Body of pancreas (tissue), 4 donors: ENCODE measurements at regions not wholly inside any gene's neighbourhood (a gene's known extent, or its start where the extent isn't known, plus 50 kb on each side); places are given as distances from the start of the nearest gene placed in this dataset.

Experiments used
- ATAC-seq: fragments of 150-250 bp; one replicate; pipeline ENCODE4 v1.9.1; 2016
- DNase-seq, 4 donors: peaks; one replicate each; pipeline ENCODE4 v3.0.0-alpha.2; 2019
- H3K27ac ChIP-seq, 4 donors: fragments of 200-600 bp; sonication (generic); 1 replicate in 3 of 4; 2 replicates in 1 of 4; pipeline versions ENCODE4 v1.5.1 to v1.6.1; 2016 to 2019; ENCODE audit warnings: mild to moderate bottlenecking in 1 of 4, mixed read lengths in 1 of 4, moderate library complexity in 1 of 4
- H3K27me3 ChIP-seq, 2 donors: fragments of 200-600 bp; sonication (generic); one replicate each; pipeline ENCODE4 v1.6.0; 2016; ENCODE audit warnings: mild to moderate bottlenecking in 1 of 2
- H3K36me3 ChIP-seq, 2 donors: fragments of 200-600 bp; sonication (generic); replicated peaks in 1 of 2; 2 replicates each; pipeline ENCODE4 v1.5.1; 2016; ENCODE audit warnings: low read depth in 2 of 2; ENCODE audit not compliant: insufficient read depth in 1 of 2
- H3K4me1 ChIP-seq: fragments of 200-600 bp; sonication (generic); one replicate; pipeline ENCODE4 v1.6.0; 2016
- H3K4me3 ChIP-seq, 2 donors: fragments of 200-600 bp; sonication (generic); 1 replicate in 1 of 2; 2 replicates in 1 of 2; pipeline ENCODE4 v1.5.1; 2016 to 2019
- H3K9me3 ChIP-seq, 3 donors: fragments of 200-600 bp; sonication (generic); 1 replicate in 2 of 3; 2 replicates in 1 of 3; pipeline ENCODE4 v1.5.1; 2016
- POLR2A ChIP-seq, 3 donors: fragments of 450-650 bp; IDR thresholded peaks; one replicate each; pipeline ENCODE4 v1.6.1; 2016; ENCODE audit warnings: antibody characterized with exemption in 3 of 3, mild to moderate bottlenecking in 2 of 3
- WGBS, 2 donors: methylation state at CpG; one replicate each; pipeline ENCODE4 v1.1.5; 2017; 5-methylcytosine and 5-hydroxymethylcytosine counted together
- intact Hi-C: fragments of 100-400 bp; cut with DNase I; formaldehyde crosslinking; loops from one replicate; pipeline ENCODE4 v1.15.1; 2023
- TF ChIP-seq, protein P1 (sequence below), 7 experiments: fragments of 450-650 bp in 4 of 7; fragments of 200-600 bp in 3 of 7; sonication (generic) in 3 of 7; IDR thresholded peaks; one replicate each; pipeline ENCODE4 v1.5.1; 2016 to 2019; ENCODE audit warnings: antibody characterized with exemption in 7 of 7

- no peaks in the 10 kb centered on the region for H3K4me1 ChIP-seq
- H3K27ac ChIP-seq: no peak overlapping the region
- TF ChIP-seq, protein P1, sequence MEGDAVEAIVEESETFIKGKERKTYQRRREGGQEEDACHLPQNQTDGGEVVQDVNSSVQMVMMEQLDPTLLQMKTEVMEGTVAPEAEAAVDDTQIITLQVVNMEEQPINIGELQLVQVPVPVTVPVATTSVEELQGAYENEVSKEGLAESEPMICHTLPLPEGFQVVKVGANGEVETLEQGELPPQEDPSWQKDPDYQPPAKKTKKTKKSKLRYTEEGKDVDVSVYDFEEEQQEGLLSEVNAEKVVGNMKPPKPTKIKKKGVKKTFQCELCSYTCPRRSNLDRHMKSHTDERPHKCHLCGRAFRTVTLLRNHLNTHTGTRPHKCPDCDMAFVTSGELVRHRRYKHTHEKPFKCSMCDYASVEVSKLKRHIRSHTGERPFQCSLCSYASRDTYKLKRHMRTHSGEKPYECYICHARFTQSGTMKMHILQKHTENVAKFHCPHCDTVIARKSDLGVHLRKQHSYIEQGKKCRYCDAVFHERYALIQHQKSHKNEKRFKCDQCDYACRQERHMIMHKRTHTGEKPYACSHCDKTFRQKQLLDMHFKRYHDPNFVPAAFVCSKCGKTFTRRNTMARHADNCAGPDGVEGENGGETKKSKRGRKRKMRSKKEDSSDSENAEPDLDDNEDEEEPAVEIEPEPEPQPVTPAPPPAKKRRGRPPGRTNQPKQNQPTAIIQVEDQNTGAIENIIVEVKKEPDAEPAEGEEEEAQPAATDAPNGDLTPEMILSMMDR (IDR thresholded peaks at IDR 0.05): no peak
- TF ChIP-seq POLR2A (IDR thresholded peaks at IDR 0.05): no peak
- no peak for ATAC-seq
- no peaks in the 10 kb centered on the region for H3K9me3 ChIP-seq
- no peak for DNase-seq
- H3K36me3 ChIP-seq: no peaks in the 10 kb centered on the region
- H3K27me3 ChIP-seq: no peaks in the 10 kb centered on the region
- no peak overlapping the region for H3K4me3 ChIP-seq
- intact Hi-C loops: no loop called here
- WGBS, 2 donors: 71 to 81% methylated on average over 1 of the region's 1 CpG
Observed at GRCh38 chr3:117691526-117691925, 981.9 kb downstream of the TUSC7 start.

GRCh38 chr3:117692416-117692995 lies 982.9 kb downstream of the TUSC7 start:
- Histone ChIP-seq H3K9me3 (no peaks in the 10 kb centered on the region), H3K27ac (no peak overlapping the region), H3K4me1 (no peaks in the 10 kb centered on the region), H3K27me3 (no peaks in the 10 kb centered on the region), H3K4me3 (no peak overlapping the region), H3K36me3 (no peaks in the 10 kb centered on the region)
- 74 to 82% methylated on average over 5 of the region's 5 CpGs for WGBS, 2 donors
- DNase-seq (no peak), ATAC-seq (no peak)
- TF ChIP-seq, protein P1 (IDR thresholded peaks at IDR 0.05): no peak
- TF ChIP-seq POLR2A (IDR thresholded peaks at IDR 0.05): no peak
- intact Hi-C loops: no loop called here

GRCh38 chr3:117695321-117695720 lies 985.7 kb downstream of the TUSC7 start:
- no peak for TF ChIP-seq POLR2A (IDR thresholded peaks at IDR 0.05)
- TF ChIP-seq, protein P1 (IDR thresholded peaks at IDR 0.05): no peak
- DNase-seq (no peak), ATAC-seq (no peak)
- no peaks in the 10 kb centered on the region for H3K27me3 ChIP-seq
- no peaks in the 10 kb centered on the region for H3K9me3 ChIP-seq
- no peak overlapping the region for H3K27ac ChIP-seq
- intact Hi-C loops: no loop called here
- 57 to 79% methylated on average over 1 of the region's 1 CpG for WGBS, 2 donors
- H3K36me3 ChIP-seq: no peaks in the 10 kb centered on the region
- no peak overlapping the region for H3K4me3 ChIP-seq
- no peaks in the 10 kb centered on the region for H3K4me1 ChIP-seq

- Histone ChIP-seq H3K27me3 (no peaks in the 10 kb centered on the region), H3K27ac (no peak overlapping the region), H3K4me3 (no peak overlapping the region), H3K4me1 (no peaks in the 10 kb centered on the region), H3K9me3 (no peaks in the 10 kb centered on the region), H3K36me3 (no peaks in the 10 kb centered on the region)
- DNase-seq (no peak), ATAC-seq (no peak)
- TF ChIP-seq POLR2A (IDR thresholded peaks at IDR 0.05): no peak
- WGBS, 2 donors: 46 to 55% methylated on average over 4 of the region's 4 CpGs
- intact Hi-C loops: no loop called here
Observed at GRCh38 chr3:117695871-117696645, 986.5 kb downstream of the TUSC7 start.

DNA sequence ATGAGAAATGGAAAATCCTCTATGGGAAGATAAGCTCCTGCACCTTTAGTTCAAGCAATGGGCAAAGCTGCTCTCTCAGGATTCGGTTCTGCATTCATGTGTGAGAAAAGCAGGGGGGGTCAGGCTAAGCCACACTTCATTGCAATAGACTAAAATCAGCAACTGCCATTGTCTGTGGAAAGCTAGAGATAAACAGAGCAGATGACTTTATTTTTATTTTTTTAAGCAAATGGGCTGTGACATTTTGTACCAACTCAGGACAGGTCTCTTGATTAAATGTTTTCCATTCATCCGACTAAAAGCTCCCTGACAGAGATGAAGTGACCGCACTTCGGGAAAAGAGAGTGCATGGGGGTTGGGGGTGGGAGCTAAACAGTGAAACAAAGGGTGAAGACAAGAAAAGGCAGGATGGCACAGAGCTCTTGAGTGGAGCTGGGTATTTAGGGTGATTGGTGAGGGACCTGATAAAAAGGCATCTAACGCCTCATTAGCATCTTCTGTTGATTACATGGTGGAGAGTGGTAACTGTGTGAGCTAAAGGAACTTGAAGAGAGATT lies 987.4 kb downstream of the TUSC7 start:
- 57 to 59% methylated on average over 5 of the region's 5 CpGs for WGBS, 2 donors
- H3K9me3 ChIP-seq: no peaks in the 10 kb centered on the region
- H3K36me3 ChIP-seq: no peaks in the 10 kb centered on the region
- H3K27me3 ChIP-seq: no peaks in the 10 kb centered on the region
- H3K27ac ChIP-seq: no peak overlapping the region
- TF ChIP-seq POLR2A (IDR thresholded peaks at IDR 0.05): no peak
- TF ChIP-seq, protein P1 (IDR thresholded peaks at IDR 0.05): no peak
- H3K4me3 ChIP-seq: no peak overlapping the region
- DNase-seq (no peak), ATAC-seq (no peak)
- intact Hi-C loops: no loop called here
- H3K4me1 ChIP-seq: no peaks in the 10 kb centered on the region
